OCI-LY3 (cell line): ENCODE measurements at regions not wholly inside any gene's neighbourhood (a gene's known extent, or its start where the extent isn't known, plus 50 kb on each side); places are given as distances from the start of the nearest gene placed in this dataset.

Experiments used
- H2AFZ ChIP-seq: fragments of 200-600, 300-600 bp; shearing (Covaris generic); 2 replicates; pipeline ENCODE4 v1.6.0; 2014; ENCODE audit warnings: antibody characterized with exemption, low read depth, low read length
- H3K27ac ChIP-seq: fragments of 200-600, 300-600 bp; sonication (generic); 2 replicates; pipeline ENCODE4 v1.5.1; 2014; ENCODE audit warnings: mild to moderate bottlenecking, low read length, moderate library complexity, mixed read lengths
- H3K27me3 ChIP-seq: fragments of 200-600, 300-600 bp; sonication (generic); 2 replicates; pipeline ENCODE4 v1.6.1; 2014; ENCODE audit warnings: low read depth, low read length, mixed read lengths
- H3K36me3 ChIP-seq: fragments of 200-600, 300-600 bp; sonication (generic); replicated peaks from 2 replicates; pipeline ENCODE3; 2014; ENCODE audit warnings: low read depth, low read length, mixed read lengths
- H3K4me1 ChIP-seq: fragments of 300-600, 200-600 bp; sonication (generic); 2 replicates; pipeline ENCODE4 v1.6.1; 2014; ENCODE audit warnings: low read length, mixed read lengths
- H3K4me2 ChIP-seq: fragments of 200-600, 300-600 bp; sonication (generic); 2 replicates; pipeline ENCODE4 v1.6.1; 2014; ENCODE audit warnings: low read length, mixed read lengths
- H3K4me3 ChIP-seq: fragments of 300-600, 200-600 bp; sonication (generic); 2 replicates; pipeline ENCODE4 v1.5.1; 2014; ENCODE audit warnings: antibody characterized with exemption, mild to moderate bottlenecking, low read length, moderate library complexity
- H3K79me2 ChIP-seq: fragments of 300-600, 200-600 bp; shearing (Covaris generic); 2 replicates; pipeline ENCODE4 v1.6.1; 2014; ENCODE audit warnings: mild to moderate bottlenecking, low read length, mixed read lengths
- H3K9ac ChIP-seq: fragments of 300-600, 200-600 bp; shearing (Covaris generic); 2 replicates; pipeline ENCODE4 v1.6.0; 2014; ENCODE audit warnings: mild to moderate bottlenecking, low read length, moderate library complexity
- H3K9me3 ChIP-seq: fragments of 200-600, 300-600 bp; shearing (Covaris generic); 2 replicates; pipeline ENCODE4 v1.6.1; 2014; ENCODE audit warnings: low read length, mixed read lengths; ENCODE audit not compliant: insufficient read depth
- H4K20me1 ChIP-seq: fragments of 200-600, 300-600 bp; sonication (generic); 2 replicates; pipeline ENCODE4 v1.6.1; 2016; ENCODE audit warnings: low read length, mixed read lengths; ENCODE audit not compliant: insufficient read depth
- CTCF ChIP-seq: fragments of 200-600, 300-600 bp; sonication (generic); IDR thresholded peaks from 2 replicates; pipeline ENCODE4 v1.5.1; 2014; ENCODE audit warnings: antibody characterized with exemption, low read length, low read depth
- EZH2phosphoT487 ChIP-seq: fragments of 200-600 bp; shearing (Covaris generic); IDR thresholded peaks from 2 replicates; pipeline ENCODE4 v1.6.1; 2018; ENCODE audit warnings: antibody characterized with exemption, mixed run types, low read depth

DNA sequence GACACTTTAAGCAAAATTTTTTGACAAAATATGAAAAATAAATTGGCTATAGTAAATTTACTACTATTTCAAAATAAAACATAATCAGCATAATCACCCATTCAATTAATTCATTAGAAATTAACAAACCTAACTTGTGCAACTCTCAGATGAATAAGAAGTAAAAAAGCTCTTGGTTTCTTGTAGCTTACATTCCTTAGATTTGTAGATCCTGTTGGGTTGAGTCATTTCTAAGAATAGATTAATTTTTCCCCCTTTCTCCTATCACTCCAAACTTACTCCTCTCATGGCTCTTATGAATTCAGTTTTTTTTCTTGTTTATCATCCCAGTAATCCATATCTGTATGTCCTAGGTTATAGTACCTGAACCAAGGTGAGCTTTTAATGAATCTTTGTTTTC is 230.9 kb upstream of the LRIG3 start:
- no peaks in the 10 kb centered on the region for H3K27me3 ChIP-seq
- no peaks in the 10 kb centered on the region for H4K20me1 ChIP-seq
- no peaks in the 10 kb centered on the region for H3K9me3 ChIP-seq
- H3K36me3 ChIP-seq, result no peaks in the 10 kb centered on the region
- no peak overlapping the region for H3K9ac ChIP-seq
- no peak overlapping the region for H3K4me3 ChIP-seq
- no peak overlapping the region for H3K4me2 ChIP-seq
- TF ChIP-seq EZH2phosphoT487, result no peak
- no peak for TF ChIP-seq CTCF
- no peak overlapping the region for H2AFZ ChIP-seq
- H3K27ac ChIP-seq, result no peak overlapping the region
- no peaks in the 10 kb centered on the region for H3K79me2 ChIP-seq
- no peaks in the 10 kb centered on the region for H3K4me1 ChIP-seq

GRCh38 chr12:59149995-59150642 is 229.8 kb upstream of the LRIG3 start:
- H3K4me3 ChIP-seq, result no peak overlapping the region
- H3K27me3 ChIP-seq, result no peaks in the 10 kb centered on the region
- no peaks in the 10 kb centered on the region for H3K4me1 ChIP-seq
- H2AFZ ChIP-seq, result no peak overlapping the region
- no peak overlapping the region for H3K9ac ChIP-seq
- TF ChIP-seq CTCF (peak; percentile 99), EZH2phosphoT487 (no peak)
- no peaks in the 10 kb centered on the region for H3K9me3 ChIP-seq
- no peaks in the 10 kb centered on the region for H4K20me1 ChIP-seq
- no peaks in the 10 kb centered on the region for H3K79me2 ChIP-seq
- no peaks in the 10 kb centered on the region for H3K36me3 ChIP-seq
- no peak overlapping the region for H3K4me2 ChIP-seq
- no peak overlapping the region for H3K27ac ChIP-seq

- Histone ChIP-seq H2AFZ (no peak overlapping the region), H4K20me1 (no peaks in the 10 kb centered on the region), H3K4me2 (no peak overlapping the region), H3K27me3 (no peaks in the 10 kb centered on the region), H3K36me3 (no peaks in the 10 kb centered on the region), H3K9me3 (no peaks in the 10 kb centered on the region), H3K4me1 (no peaks in the 10 kb centered on the region), H3K9ac (no peak overlapping the region), H3K79me2 (no peaks in the 10 kb centered on the region), H3K27ac (no peak overlapping the region), H3K4me3 (no peak overlapping the region)
- TF ChIP-seq EZH2phosphoT487, result no peak
- no peak for TF ChIP-seq CTCF
Measured at GRCh38 chr12:59147791-59148190, 227.5 kb upstream of the LRIG3 start.

DNA sequence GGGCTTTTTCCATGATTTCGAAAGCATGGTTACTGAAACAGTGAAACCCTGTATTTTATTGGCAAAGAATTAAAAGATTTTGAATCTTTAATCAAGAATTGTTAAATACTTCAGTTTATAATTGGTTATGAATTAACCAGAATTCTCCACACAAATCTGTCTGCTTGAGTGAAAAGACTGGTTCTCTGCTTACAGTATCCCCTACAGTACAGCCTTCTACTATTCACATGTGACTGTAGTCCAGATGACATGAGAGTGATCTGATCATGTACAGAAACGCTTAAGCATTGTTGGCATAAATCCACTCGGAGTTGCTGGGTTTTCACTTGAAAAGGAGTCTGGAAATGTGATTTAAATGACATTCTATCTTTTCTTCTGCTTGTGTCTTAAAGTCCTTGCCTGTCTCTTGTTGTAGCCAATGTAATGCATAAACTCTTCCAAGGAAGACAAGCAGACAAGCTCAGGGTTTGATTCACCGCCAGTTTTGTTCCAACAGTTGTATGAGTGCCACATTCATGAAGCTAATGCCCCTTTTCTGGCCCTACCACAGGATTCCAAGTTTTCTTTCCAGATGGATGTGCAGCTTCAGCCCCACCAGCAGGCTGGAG is 222.0 kb upstream of the LRIG3 start:
- Histone ChIP-seq H3K27ac (no peak overlapping the region), H3K9ac (no peak overlapping the region), H3K27me3 (no peaks in the 10 kb centered on the region), H3K4me2 (no peak overlapping the region), H4K20me1 (no peaks in the 10 kb centered on the region), H3K79me2 (no peaks in the 10 kb centered on the region), H2AFZ (no peak overlapping the region), H3K9me3 (no peaks in the 10 kb centered on the region), H3K36me3 (no peaks in the 10 kb centered on the region), H3K4me1 (no peaks in the 10 kb centered on the region), H3K4me3 (no peak overlapping the region)
- TF ChIP-seq EZH2phosphoT487 (no peak), CTCF (no peak)
